IMR-90 (cell line): ENCODE measurements at regions not wholly inside any gene's neighbourhood (a gene's known extent, or its start where the extent isn't known, plus 50 kb on each side); places are given as distances from the start of the nearest gene placed in this dataset.

Source experiments
- ATAC-seq: fragments of 200-7000 bp; cut with Tn5 transposase; 2 replicates; pipeline ENCODE4 v1.9.1; 2020; ENCODE audit warnings: low read depth, mild to moderate bottlenecking, moderate library complexity
- BruUV-seq: library from RNA; stranded (reverse); fragments of 400-500 nt; replicated peaks from 2 replicates; lab custom pipeline; 2021; lab: Mats Ljungman, UMichigan
- CTCF ChIA-PET: fragments of 300-600 bp; formaldehyde crosslinking; extraction: SDS; loops from one replicate; lab custom pipeline; 2021; ENCODE audit warnings: antibody characterized with exemption; lab: Yijun Ruan, JAX
- POLR2A ChIA-PET: fragments of 300-600 bp; sonication (Branson Sonifier 250); formaldehyde crosslinking; loops from one replicate; lab custom pipeline; 2022; ENCODE audit warnings: antibody characterized with exemption; ENCODE audit not compliant: unreplicated experiment; lab: Charles Lee
- DNase-seq: peaks from one replicate; pipeline ENCODE4 v3.0.0; 2013
- H2AFZ ChIP-seq: replicated peaks from 2 replicates; pipeline ENCODE3; 2013; ENCODE audit warnings: low read length, mild to moderate bottlenecking; ENCODE audit not compliant: poor library complexity
- H2AK5ac ChIP-seq: 2 replicates; pipeline ENCODE4 v1.6.1; 2013; ENCODE audit warnings: low read depth, low read length, inconsistent platforms
- H2AK9ac ChIP-seq: replicated peaks from 2 replicates; pipeline ENCODE3; 2013; ENCODE audit warnings: mild to moderate bottlenecking, low read depth, low read length, moderate library complexity; ENCODE audit not compliant: poor library complexity
- H2BK120ac ChIP-seq: 2 replicates; pipeline ENCODE4 v1.6.1; 2013; ENCODE audit warnings: low read depth, low read length, inconsistent platforms
- H2BK15ac ChIP-seq: 3 replicates; pipeline ENCODE4 v1.6.1; 2013; ENCODE audit warnings: low read depth, low read length, inconsistent platforms
- H2BK20ac ChIP-seq: 2 replicates; pipeline ENCODE4 v1.6.1; 2013; ENCODE audit warnings: low read depth, mild to moderate bottlenecking, inconsistent platforms, low read length, moderate library complexity
- H2BK5ac ChIP-seq: 2 replicates; pipeline ENCODE4 v1.6.1; 2013; ENCODE audit warnings: mild to moderate bottlenecking, low read depth, low read length, inconsistent platforms; ENCODE audit not compliant: poor library complexity, severe bottlenecking
- H3K14ac ChIP-seq: replicated peaks from 2 replicates; pipeline ENCODE4 v1.6.1; 2013; ENCODE audit warnings: low read depth, low read length, inconsistent platforms
- H3K18ac ChIP-seq: 2 replicates; pipeline ENCODE4 v1.6.1; 2013; ENCODE audit warnings: low read depth, low read length, control low read depth
- H3K23ac ChIP-seq: 2 replicates; pipeline ENCODE4 v1.6.1; 2013; ENCODE audit warnings: low read depth, low read length, inconsistent platforms
- H3K27ac ChIP-seq: 2 replicates; pipeline ENCODE4 v1.5.1; 2013; ENCODE audit warnings: mild to moderate bottlenecking, control low read depth, low read length; ENCODE audit not compliant: insufficient read depth
- H3K27me3 ChIP-seq: 2 replicates; pipeline ENCODE4 v1.6.1; 2013; ENCODE audit warnings: low read length; ENCODE audit not compliant: control insufficient read depth, insufficient read depth
- H3K36me3 ChIP-seq: 2 replicates; pipeline ENCODE4 v1.6.1; 2013; ENCODE audit warnings: low read length, mixed read lengths; ENCODE audit not compliant: control insufficient read depth, insufficient read depth
- H3K4ac ChIP-seq: 2 replicates; pipeline ENCODE4 v1.6.1; 2013; ENCODE audit warnings: low read depth, low read length, inconsistent platforms
- H3K4me1 ChIP-seq: 2 replicates; pipeline ENCODE4 v1.6.1; 2013; ENCODE audit warnings: low read length, mixed read lengths; ENCODE audit not compliant: control insufficient read depth, insufficient read depth
- H3K4me2 ChIP-seq: 2 replicates; pipeline ENCODE4 v1.6.1; 2013; ENCODE audit warnings: low read depth, mild to moderate bottlenecking, control low read depth, low read length, moderate library complexity
- H3K4me3 ChIP-seq: 2 replicates; pipeline ENCODE4 v1.5.1; 2013; ENCODE audit warnings: low read depth, mild to moderate bottlenecking, control low read depth, low read length, moderate library complexity; ENCODE audit not compliant: insufficient read depth
- H3K56ac ChIP-seq: 2 replicates; pipeline ENCODE4 v1.6.1; 2013; ENCODE audit warnings: low read length, inconsistent platforms; ENCODE audit not compliant: insufficient read depth; ENCODE audit errors: extremely low read depth
- H3K79me1 ChIP-seq, 2 experiments: 2 replicates each; pipeline ENCODE4 v1.6.1; 2013; ENCODE audit warnings: low read length in 2 of 2, inconsistent platforms in 1 of 2, low read depth in 1 of 2
- H3K9ac ChIP-seq: 2 replicates; pipeline ENCODE4 v1.6.1; 2013; ENCODE audit warnings: low read depth, low read length, control low read depth
- H3K9me1 ChIP-seq: 2 replicates; pipeline ENCODE4 v1.6.1; 2013; ENCODE audit warnings: low read length, inconsistent platforms; ENCODE audit not compliant: insufficient read depth
- H3K9me3 ChIP-seq: 2 replicates; pipeline ENCODE4 v1.6.1; 2013; ENCODE audit warnings: low read length; ENCODE audit not compliant: control insufficient read depth, insufficient read depth
- H4K20me1 ChIP-seq: 2 replicates; pipeline ENCODE4 v1.6.1; 2013; ENCODE audit warnings: low read length, inconsistent platforms; ENCODE audit not compliant: insufficient read depth
- H4K5ac ChIP-seq: 2 replicates; pipeline ENCODE4 v1.6.1; 2013; ENCODE audit warnings: mild to moderate bottlenecking, low read depth, low read length, control low read depth
- H4K8ac ChIP-seq, 2 experiments: 2 replicates each; pipeline ENCODE4 v1.6.1; 2013; ENCODE audit warnings: low read depth in 2 of 2, low read length in 2 of 2, control low read depth in 1 of 2, inconsistent platforms in 1 of 2
- H4K91ac ChIP-seq: 2 replicates; pipeline ENCODE4 v1.6.1; 2013; ENCODE audit warnings: low read depth, low read length, inconsistent platforms; ENCODE audit not compliant: insufficient read depth
- CHD1 ChIP-seq: IDR thresholded peaks from 2 replicates; pipeline ENCODE4 v1.6.1; 2012; ENCODE audit warnings: low read depth, low read length, improper control_type of control experiment
- FOS ChIP-seq: fragments of 150-350 bp; IDR thresholded peaks from 2 replicates; pipeline ENCODE4 v1.6.1; 2016; ENCODE audit warnings: low read depth, low read length
- MAFK ChIP-seq: IDR thresholded peaks from 2 replicates; pipeline ENCODE4 v1.6.1; 2012; ENCODE audit warnings: low read depth, low read length, improper control_type of control experiment
- RFX5 ChIP-seq: IDR thresholded peaks from 2 replicates; pipeline ENCODE4 v1.8.0; 2012; ENCODE audit warnings: low read depth, mild to moderate bottlenecking, low read length, moderate library complexity
- WGBS, 2 experiments: methylation state at CpG; one replicate each; pipeline versions ENCODE4 v1.1.5 to v1.1.7; 2013; ENCODE audit warnings: missing lambda C conversion rate in 2 of 2; ENCODE audit not compliant: insufficient read length in 1 of 2; ENCODE audit errors: extremely low coverage in 2 of 2; 5-methylcytosine and 5-hydroxymethylcytosine counted together
- dilution Hi-C: fragments of 300-500 bp; cut with HindIII; formaldehyde crosslinking; loops from one replicate; pipeline ENCODE4 v1.14.3; 2018; ENCODE audit warnings: low sequenced_read_pairs; ENCODE audit not compliant: unreplicated experiment
- in situ Hi-C: fragments of 300-500 bp; cut with MboI; formaldehyde crosslinking; loops from 3 replicates; pipeline ENCODE4 v1.14.3; 2019; ENCODE audit warnings: low sequenced_read_pairs, inconsistent platforms, mixed read lengths
- intact Hi-C: fragments of 100-400 bp; cut with micrococcal nuclease; formaldehyde crosslinking; loops from 2 replicates; pipeline ENCODE4 v1.10.0; 2022

DNA sequence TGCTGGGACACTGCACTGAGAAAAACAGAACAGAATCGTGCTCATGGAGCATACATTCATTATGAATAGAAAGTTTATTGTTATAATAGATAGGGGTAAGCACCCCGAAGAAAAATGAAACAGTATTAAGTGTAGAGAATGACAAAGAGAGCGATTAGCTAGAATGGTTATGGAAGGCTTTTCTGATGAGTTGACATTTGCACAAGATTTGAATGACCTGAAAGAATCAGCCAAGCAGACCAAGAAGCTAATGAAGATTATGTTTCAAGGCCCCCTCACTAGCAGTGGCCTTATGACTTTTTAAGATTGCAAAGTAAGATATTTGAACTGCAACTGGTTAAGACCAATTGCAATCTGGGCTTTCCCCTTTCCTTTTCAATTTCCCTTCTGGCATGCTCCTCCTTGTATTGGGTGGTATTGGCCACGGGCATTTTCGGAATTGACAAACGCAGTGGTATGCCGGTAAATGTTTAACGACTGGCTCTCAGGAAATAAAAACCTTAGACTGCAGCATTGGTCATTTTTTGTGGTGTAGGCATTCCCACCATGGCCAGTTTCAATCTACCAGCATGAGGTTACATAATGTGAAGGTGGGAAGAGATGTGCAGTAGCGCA, 120.0 kb upstream of the CITED2 start:
- in situ Hi-C loops = no loop called here

More for the DNA sequence above, 120.0 kb upstream of the CITED2 start:
- no peaks in the 10 kb centered on the region for H4K20me1 ChIP-seq
- H3K36me3 ChIP-seq = no peaks in the 10 kb centered on the region
- no peaks in the 10 kb centered on the region for H3K27me3 ChIP-seq
- no peak overlapping the region for H2BK120ac ChIP-seq
- no peak overlapping the region for H2AFZ ChIP-seq
- no peak overlapping the region for H4K5ac ChIP-seq
- no peak overlapping the region for H3K56ac ChIP-seq
- no peaks in the 10 kb centered on the region for H3K9me1 ChIP-seq
- H4K8ac ChIP-seq = no peak overlapping the region
- H3K23ac ChIP-seq = no peak overlapping the region
- POLR2A ChIA-PET = no interaction called here
- dilution Hi-C loops (no loop called here), intact Hi-C loops (no loop called here)
- no peak overlapping the region for H3K27ac ChIP-seq
- H2BK5ac ChIP-seq = no peak overlapping the region
- no TSS peak for BruUV-seq
- no peak overlapping the region for H3K4ac ChIP-seq
- no peak overlapping the region for H3K9ac ChIP-seq
- ATAC-seq (no peak), DNase-seq (no peak)
- no peaks in the 10 kb centered on the region for H3K79me1 ChIP-seq
- no CpG with 5 or more reads among the region's 9 CpGs for WGBS, 2 experiments
- H2BK20ac ChIP-seq = no peak overlapping the region
- CTCF ChIA-PET = interaction anchor here (0.6 kb wide), 1 partner anchor 18 kb away, joined by 3 read pairs; no protein-coding TSS in a partner anchor
- no peak overlapping the region for H3K4me3 ChIP-seq
- no peak overlapping the region for H3K4me2 ChIP-seq
- no peak overlapping the region for H2AK9ac ChIP-seq
- no peaks in the 10 kb centered on the region for H3K9me3 ChIP-seq
- no peak overlapping the region for H2AK5ac ChIP-seq
- no peak overlapping the region for H2BK15ac ChIP-seq
- no peak overlapping the region for H3K14ac ChIP-seq
- TF ChIP-seq CHD1 = no peak
- no peak for TF ChIP-seq RFX5
- no peak for TF ChIP-seq MAFK
- TF ChIP-seq FOS = no peak
- H3K4me1 ChIP-seq = no peaks in the 10 kb centered on the region
- no peak overlapping the region for H4K91ac ChIP-seq
- no peak overlapping the region for H3K18ac ChIP-seq
